Activated B cell treated with CpG ODN at 0.5 μM for 24 hours (primary cell): ENCODE measurements at regions not wholly inside any gene's neighbourhood (a gene's known extent, or its start where the extent isn't known, plus 50 kb on each side); places are given as distances from the start of the nearest gene placed in this dataset.
"Not testable (repeated sequence)": the region's sequence is repeated elsewhere in the genome, so short reads cannot be mapped to it uniquely, and the experiment has no call there.

Source experiments
- ATAC-seq: fragments of 200-7000 bp; cut with Tn5 transposase; one replicate; pipeline ENCODE4 v1.10.0; 2021; ENCODE audit warnings: low read depth, mild to moderate bottlenecking, moderate library complexity
- CTCF ChIA-PET: fragments of 350-600 bp; sonication (Branson Sonifier 250); formaldehyde crosslinking; loops from one replicate; lab custom pipeline; 2021; ENCODE audit warnings: antibody characterized with exemption; lab: Charles Lee
- POLR2A ChIA-PET: fragments of 350-600 bp; sonication (Branson Sonifier 250); formaldehyde crosslinking; loops from one replicate; lab custom pipeline; 2021; ENCODE audit warnings: antibody characterized with exemption; lab: Charles Lee
- DNase-seq: peaks from one replicate; pipeline ENCODE4 v3.0.0; 2022
- H3K27ac Mint-ChIP-seq: one replicate; pipeline ENCODE4 v1.8.0; 2020; ENCODE audit warnings: mixed read lengths
- H3K27me3 Mint-ChIP-seq: one replicate; pipeline ENCODE4 v1.8.0; 2021; ENCODE audit warnings: mixed read lengths
- H3K36me3 Mint-ChIP-seq: one replicate; pipeline ENCODE4 v1.8.0; 2021; ENCODE audit warnings: low read depth, mixed read lengths
- H3K4me1 Mint-ChIP-seq: one replicate; pipeline ENCODE4 v1.8.0; 2021; ENCODE audit warnings: mixed read lengths
- H3K4me3 Mint-ChIP-seq: one replicate; pipeline ENCODE4 v1.8.0; 2020; ENCODE audit warnings: mild to moderate bottlenecking, mixed read lengths
- H3K9me3 Mint-ChIP-seq: one replicate; pipeline ENCODE4 v1.8.0; 2020; ENCODE audit warnings: mixed read lengths
- intact Hi-C: fragments of 100-400 bp; cut with micrococcal nuclease; formaldehyde crosslinking; loops from one replicate; pipeline ENCODE4 v1.15.1; 2024
- TF ChIP-seq, protein P1 (sequence below): fragments of 200-600 bp; IDR thresholded peaks from one replicate; pipeline ENCODE4 v1.8.0; 2022; ENCODE audit warnings: antibody characterized with exemption, mild to moderate bottlenecking

DNA sequence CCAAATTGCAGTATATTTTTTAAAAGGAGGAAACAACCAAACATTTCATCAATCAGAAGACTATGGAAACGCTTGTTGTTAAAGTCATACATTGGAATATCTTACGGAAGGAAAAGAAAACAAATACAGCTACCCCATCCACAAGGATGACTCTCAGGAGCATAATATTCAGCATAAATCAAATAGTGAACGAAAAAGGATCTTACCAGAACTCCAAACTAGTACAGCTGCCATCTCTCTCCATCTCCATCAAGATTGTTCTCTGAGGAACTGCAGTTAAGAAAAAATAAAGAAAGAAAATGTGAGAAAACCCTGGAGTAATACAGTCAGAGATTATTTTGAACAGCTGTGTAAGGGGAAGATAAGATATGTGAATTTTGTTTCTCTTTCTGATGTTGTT lies 299.8 kb upstream of the CNTN5 start:
- POLR2A ChIA-PET = no interaction called here

DNA sequence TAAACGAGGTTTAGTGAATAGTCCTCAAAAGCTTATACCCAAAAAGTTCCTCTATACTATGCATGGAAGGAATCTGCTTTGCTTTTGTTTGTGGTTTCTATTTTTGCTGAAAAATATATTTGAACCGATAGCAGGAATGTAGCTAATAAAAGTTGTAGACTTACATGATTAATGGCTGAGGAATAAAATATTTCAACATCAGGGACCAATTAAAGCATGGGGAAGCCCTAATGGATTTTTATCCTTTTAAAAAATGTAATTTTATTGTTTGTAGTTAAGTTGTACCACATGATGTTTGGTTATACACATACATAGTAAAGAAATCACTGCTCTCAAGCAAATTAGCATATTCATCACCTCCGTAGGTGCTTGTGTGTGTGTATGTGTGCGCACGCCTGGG lies 295.3 kb upstream of the CNTN5 start:
- CTCF ChIA-PET = no interaction called here

More for the DNA sequence above, 299.8 kb upstream of the CNTN5 start:
- DNase-seq (no peak), ATAC-seq (no peak)
- Mint-ChIP-seq H3K9me3 (peaks cover 6% of the 10 kb centered on the region), H3K36me3 (no peaks in the 10 kb centered on the region), H3K27me3 (no peaks in the 10 kb centered on the region), H3K4me3 (no peak overlapping the region), H3K4me1 (no peaks in the 10 kb centered on the region), H3K27ac (no peak overlapping the region)
- CTCF ChIA-PET = no interaction called here
- intact Hi-C loops = no loop called here
- TF ChIP-seq, protein P1, sequence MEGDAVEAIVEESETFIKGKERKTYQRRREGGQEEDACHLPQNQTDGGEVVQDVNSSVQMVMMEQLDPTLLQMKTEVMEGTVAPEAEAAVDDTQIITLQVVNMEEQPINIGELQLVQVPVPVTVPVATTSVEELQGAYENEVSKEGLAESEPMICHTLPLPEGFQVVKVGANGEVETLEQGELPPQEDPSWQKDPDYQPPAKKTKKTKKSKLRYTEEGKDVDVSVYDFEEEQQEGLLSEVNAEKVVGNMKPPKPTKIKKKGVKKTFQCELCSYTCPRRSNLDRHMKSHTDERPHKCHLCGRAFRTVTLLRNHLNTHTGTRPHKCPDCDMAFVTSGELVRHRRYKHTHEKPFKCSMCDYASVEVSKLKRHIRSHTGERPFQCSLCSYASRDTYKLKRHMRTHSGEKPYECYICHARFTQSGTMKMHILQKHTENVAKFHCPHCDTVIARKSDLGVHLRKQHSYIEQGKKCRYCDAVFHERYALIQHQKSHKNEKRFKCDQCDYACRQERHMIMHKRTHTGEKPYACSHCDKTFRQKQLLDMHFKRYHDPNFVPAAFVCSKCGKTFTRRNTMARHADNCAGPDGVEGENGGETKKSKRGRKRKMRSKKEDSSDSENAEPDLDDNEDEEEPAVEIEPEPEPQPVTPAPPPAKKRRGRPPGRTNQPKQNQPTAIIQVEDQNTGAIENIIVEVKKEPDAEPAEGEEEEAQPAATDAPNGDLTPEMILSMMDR = no peak

DNA sequence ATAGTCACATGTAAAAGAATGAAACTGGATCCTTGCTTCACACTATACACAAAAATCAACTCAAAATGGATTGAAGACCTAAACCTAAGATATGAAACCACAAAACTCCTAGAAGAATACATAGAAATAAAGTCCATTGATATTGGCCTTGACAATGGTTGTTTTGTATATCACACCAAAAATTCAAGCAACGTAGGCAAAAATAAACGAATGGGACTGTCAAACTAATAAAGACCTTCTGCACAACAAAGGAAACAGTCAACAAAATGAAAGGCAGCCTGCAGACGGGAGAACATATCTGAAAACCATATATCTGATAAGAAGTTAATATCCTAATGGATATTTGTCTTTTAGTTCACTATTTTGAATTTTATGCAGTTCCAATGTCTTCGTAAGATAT lies 292.3 kb upstream of the CNTN5 start:
- intact Hi-C loops = no loop called here
- no peak overlapping the region for H3K27ac Mint-ChIP-seq
- DNase-seq (no peak), ATAC-seq (no peak)
- ChIA-PET POLR2A (no interaction called here), CTCF (no interaction called here)
- no peaks in the 10 kb centered on the region for H3K27me3 Mint-ChIP-seq
- H3K4me1 Mint-ChIP-seq = no peaks in the 10 kb centered on the region
- TF ChIP-seq, protein P1 = no peak
- no peaks in the 10 kb centered on the region for H3K36me3 Mint-ChIP-seq
- peaks cover 2% of the 10 kb centered on the region for H3K9me3 Mint-ChIP-seq
- no peak overlapping the region for H3K4me3 Mint-ChIP-seq

More for the DNA sequence above, 295.3 kb upstream of the CNTN5 start:
- H3K9me3 Mint-ChIP-seq = peaks cover 5% of the 10 kb centered on the region
- TF ChIP-seq, protein P1 = no peak
- DNase-seq (no peak), ATAC-seq (no peak)
- no peaks in the 10 kb centered on the region for H3K36me3 Mint-ChIP-seq
- no peaks in the 10 kb centered on the region for H3K27me3 Mint-ChIP-seq
- H3K4me3 Mint-ChIP-seq = no peak overlapping the region
- H3K4me1 Mint-ChIP-seq = no peaks in the 10 kb centered on the region
- POLR2A ChIA-PET = no interaction called here
- intact Hi-C loops = no loop called here
- no peak overlapping the region for H3K27ac Mint-ChIP-seq

DNA sequence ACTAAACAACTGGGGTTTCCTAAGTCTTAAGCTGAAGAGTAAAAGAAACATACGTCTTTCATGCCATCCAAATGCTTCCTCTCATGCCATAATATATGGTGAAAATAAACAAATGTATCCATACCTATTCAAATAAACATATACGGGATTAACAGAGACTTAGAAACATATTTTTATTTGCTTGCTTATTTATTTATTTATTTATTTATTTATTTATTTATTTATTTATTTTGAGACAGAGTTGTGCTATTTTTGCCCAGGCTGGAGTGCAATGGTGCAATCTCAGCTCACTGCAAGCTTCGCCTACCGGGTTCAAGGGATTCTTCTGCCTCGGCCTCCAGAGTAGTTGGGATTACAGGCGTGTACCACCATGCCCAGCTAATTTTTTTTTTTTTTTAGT lies 291.6 kb upstream of the CNTN5 start:
- ChIA-PET CTCF (no interaction called here), POLR2A (no interaction called here)
- Mint-ChIP-seq H3K36me3 (no peaks in the 10 kb centered on the region), H3K27ac (no peak overlapping the region), H3K4me1 (no peaks in the 10 kb centered on the region), H3K4me3 (no peak overlapping the region), H3K9me3 (peaks cover 2% of the 10 kb centered on the region), H3K27me3 (no peaks in the 10 kb centered on the region)
- no peak for ATAC-seq
- TF ChIP-seq, protein P1 = no peak
- intact Hi-C loops = no loop called here
- DNase-seq = no peak

DNA sequence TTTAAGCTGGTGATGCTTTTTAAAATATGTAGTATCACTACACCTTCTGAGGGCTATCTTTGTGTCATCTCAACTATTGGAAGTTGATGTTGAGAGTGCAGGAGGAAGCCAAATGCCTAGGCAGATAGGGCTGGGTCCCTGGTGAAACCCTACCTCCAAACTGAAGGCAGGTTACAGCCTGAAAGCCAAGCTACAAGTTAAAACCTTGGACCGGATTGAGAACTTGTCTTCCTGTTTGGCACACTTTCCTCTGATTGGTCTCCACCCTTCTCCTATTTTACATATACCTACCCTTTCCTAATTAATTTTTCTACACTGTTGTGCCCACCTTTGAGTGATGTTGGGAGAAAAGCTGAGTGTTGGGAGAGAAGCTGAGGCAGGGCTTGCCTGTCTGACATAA lies 287.8 kb upstream of the CNTN5 start:
- H3K36me3 Mint-ChIP-seq = no peaks in the 10 kb centered on the region
- ATAC-seq = no peak
- no peak overlapping the region for H3K27ac Mint-ChIP-seq
- peaks cover 6% of the 10 kb centered on the region for H3K9me3 Mint-ChIP-seq
- TF ChIP-seq, protein P1 = no peak
- H3K27me3 Mint-ChIP-seq = no peaks in the 10 kb centered on the region
- DNase-seq = no peak
- intact Hi-C loops = no loop called here
- CTCF ChIA-PET = no interaction called here
- POLR2A ChIA-PET = no interaction called here
- H3K4me1 Mint-ChIP-seq = no peaks in the 10 kb centered on the region
- H3K4me3 Mint-ChIP-seq = no peak overlapping the region

DNA sequence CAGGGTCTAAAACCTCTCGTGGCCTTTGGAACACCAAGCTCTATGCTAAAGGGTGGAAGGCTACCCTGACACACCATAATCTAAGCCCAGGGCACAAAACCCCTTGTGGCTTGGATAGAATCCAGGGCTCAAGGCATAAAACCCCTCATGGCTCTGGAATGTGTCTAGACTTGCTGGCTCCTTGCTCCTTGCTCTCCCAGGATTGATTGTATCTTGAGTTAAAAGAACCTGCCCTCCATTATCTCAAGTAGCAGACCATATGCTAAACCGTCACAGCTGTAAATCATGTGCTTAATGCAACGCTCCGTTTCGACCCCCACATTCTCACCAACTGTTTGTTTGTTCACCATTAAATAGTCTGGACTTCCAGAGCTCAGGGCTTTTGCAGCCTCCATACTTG lies 287.4 kb upstream of the CNTN5 start:
- H3K4me3 Mint-ChIP-seq, ATAC-seq, H3K27me3 Mint-ChIP-seq, H3K27ac Mint-ChIP-seq, CTCF ChIA-PET, H3K4me1 Mint-ChIP-seq, POLR2A ChIA-PET, DNase-seq, H3K9me3 Mint-ChIP-seq, H3K36me3 Mint-ChIP-seq, intact Hi-C loops: not testable (repeated sequence)
